LNCaP clone FGC (cell line): ENCODE measurements at regions not wholly inside any gene's neighbourhood (a gene's known extent, or its start where the extent isn't known, plus 50 kb on each side); places are given as distances from the start of the nearest gene placed in this dataset.
A peak's percentile ranks its signal among the peaks of the same experiment; 100 is the strongest.

Experiments
- DNase-seq: peaks from one replicate; pipeline ENCODE4 v3.0.0-alpha.2; 2011; ENCODE audit warnings: low read depth
- H3K4me3 ChIP-seq: 2 replicates; pipeline ENCODE4 v1.5.1; 2011; ENCODE audit warnings: mild to moderate bottlenecking, low read depth, low read length, control low read depth
- TF ChIP-seq, protein P1 (sequence below): IDR thresholded peaks from 2 replicates; pipeline ENCODE4 v1.5.1; 2012; ENCODE audit warnings: mild to moderate bottlenecking; ENCODE audit not compliant: control insufficient read depth, insufficient read depth; ENCODE audit errors: extremely low read depth

DNA sequence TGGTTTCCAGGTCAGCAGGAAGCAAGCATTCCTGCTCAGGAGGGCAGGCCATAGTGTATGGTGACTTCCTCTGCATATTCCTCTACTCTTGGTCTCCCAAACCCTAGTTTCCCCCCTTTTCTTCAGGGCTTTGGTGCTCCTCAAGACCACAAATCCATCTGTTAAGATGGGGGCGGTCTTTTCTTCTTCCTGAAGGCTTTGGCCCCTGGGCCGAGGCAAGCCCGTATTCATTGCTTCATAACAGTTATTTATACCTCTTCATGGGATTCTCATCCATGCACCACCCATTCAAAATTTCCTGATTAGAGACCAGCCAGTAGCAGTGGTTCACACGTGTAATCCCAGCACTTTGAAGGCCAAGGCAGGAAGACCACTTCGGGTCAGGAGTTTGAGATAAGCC lies 62.1 kb upstream of the IL12A start:
- H3K4me3 ChIP-seq: no peak overlapping the region
- no peak for DNase-seq
- TF ChIP-seq, protein P1, sequence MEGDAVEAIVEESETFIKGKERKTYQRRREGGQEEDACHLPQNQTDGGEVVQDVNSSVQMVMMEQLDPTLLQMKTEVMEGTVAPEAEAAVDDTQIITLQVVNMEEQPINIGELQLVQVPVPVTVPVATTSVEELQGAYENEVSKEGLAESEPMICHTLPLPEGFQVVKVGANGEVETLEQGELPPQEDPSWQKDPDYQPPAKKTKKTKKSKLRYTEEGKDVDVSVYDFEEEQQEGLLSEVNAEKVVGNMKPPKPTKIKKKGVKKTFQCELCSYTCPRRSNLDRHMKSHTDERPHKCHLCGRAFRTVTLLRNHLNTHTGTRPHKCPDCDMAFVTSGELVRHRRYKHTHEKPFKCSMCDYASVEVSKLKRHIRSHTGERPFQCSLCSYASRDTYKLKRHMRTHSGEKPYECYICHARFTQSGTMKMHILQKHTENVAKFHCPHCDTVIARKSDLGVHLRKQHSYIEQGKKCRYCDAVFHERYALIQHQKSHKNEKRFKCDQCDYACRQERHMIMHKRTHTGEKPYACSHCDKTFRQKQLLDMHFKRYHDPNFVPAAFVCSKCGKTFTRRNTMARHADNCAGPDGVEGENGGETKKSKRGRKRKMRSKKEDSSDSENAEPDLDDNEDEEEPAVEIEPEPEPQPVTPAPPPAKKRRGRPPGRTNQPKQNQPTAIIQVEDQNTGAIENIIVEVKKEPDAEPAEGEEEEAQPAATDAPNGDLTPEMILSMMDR: no peak

DNA sequence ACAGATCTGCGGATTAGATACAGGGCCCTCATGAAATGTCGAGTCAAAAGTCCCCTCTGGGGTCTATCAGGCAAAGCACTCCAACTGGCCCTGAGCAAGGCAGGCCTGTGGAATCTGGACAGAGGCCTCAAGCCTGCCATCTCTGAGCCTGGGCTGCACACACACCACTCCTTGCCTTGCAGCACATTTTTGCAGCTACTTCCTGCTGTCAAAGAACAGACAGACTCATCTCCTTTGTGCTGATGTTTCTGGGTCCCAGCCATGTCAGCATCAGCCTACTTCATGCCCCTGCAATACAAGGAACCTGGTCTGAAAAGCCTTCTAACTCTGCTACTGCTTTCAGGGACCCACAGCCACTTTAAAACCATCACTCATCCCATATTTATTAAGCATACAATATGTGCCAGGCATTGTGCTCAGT lies 60.6 kb upstream of the IL12A start:
- TF ChIP-seq, protein P1: no peak
- no peak overlapping the region for H3K4me3 ChIP-seq
- no peak for DNase-seq

DNA sequence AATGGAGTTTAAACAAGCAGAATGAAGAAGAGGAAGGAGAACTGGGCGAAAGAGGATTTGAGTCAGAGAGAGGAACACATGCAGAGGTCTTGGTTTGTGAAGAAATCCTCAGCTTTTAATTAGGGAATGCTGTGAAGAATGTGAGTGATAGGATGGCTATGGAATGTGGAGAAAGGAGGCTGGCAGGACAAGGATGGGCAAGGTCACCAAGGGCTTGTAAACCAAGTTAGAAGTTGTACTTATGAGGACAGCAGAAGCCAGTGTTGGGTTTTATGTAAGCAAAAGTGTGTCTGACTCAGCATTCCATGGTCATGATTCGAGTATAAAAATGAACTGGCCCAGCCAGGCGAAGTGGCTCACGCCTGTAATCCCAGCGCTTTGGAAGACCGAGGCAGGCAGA lies 60.0 kb upstream of the IL12A start:
- H3K4me3 ChIP-seq: no peak overlapping the region
- TF ChIP-seq, protein P1: no peak
- DNase-seq: no peak

DNA sequence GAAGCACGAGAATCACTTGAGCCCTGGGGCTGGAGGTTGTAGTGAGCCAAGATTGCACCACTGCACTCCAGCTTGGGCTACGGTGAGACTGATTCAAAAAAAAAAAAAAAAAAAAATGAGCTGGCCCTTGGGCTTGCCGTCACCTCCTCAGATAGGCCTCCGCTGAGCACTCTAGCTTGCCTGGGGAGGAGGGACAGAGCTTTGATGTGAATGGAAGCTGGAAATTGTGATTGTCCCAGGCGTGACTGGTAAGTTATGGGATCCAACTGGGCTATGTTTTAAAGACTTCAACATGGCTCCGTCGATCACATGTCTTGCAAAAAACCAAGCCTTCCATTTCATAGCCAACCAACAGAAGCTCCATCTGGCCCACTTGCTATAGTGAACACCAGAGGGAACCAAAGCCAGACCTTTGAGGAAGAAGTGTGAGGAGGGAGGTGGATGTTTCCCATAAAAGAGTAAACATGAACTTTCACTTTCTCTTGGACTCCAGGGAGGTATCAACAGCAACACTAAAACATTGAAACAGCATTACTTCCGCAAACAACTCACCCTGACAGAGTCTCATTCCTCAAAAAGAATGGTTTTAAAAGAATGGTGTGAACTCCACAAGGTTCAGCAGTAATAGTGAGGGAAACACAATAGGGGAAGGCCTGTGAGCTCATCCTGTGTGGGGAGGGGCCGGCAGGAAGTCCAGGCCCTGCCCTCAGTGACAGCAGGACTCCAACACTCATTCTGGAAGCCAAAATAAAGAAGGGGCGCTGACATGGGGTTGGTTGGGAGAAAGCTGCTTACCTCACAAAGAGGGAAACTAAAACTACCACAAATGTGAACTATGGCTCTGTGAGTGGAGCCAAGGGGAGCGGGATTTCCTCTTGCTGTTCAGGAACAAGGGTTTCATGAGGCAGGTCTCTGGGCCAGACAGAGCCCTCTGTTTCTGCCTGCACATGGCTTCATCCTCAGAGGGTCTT lies 59.2 kb upstream of the IL12A start:
- H3K4me3 ChIP-seq: no peak overlapping the region
- TF ChIP-seq, protein P1: peak; percentile 40

DNA sequence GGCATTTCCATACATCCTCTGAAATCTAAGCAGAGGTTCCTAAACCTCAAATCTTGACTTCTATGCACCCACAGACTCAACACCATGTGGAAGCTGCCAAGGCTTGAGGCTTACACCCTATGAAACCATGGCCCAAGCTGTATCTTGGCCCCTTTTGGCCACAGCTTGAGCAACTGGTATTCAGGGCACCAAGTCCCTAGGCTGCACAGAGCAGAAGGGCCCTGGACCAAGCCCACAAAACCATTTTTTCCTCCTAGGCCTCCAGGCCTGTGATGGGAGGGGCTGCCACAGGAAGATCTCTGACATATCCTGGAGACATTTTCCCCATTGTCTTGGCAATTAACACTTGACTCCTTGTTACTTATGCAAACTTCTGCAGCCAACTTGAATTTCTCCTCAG lies 54.4 kb upstream of the IL12A start:
- H3K4me3 ChIP-seq: no peak overlapping the region
- no peak for DNase-seq
- TF ChIP-seq, protein P1: no peak

More for the DNA sequence above, 59.2 kb upstream of the IL12A start:
- DNase-seq: peak; percentile 31

DNA sequence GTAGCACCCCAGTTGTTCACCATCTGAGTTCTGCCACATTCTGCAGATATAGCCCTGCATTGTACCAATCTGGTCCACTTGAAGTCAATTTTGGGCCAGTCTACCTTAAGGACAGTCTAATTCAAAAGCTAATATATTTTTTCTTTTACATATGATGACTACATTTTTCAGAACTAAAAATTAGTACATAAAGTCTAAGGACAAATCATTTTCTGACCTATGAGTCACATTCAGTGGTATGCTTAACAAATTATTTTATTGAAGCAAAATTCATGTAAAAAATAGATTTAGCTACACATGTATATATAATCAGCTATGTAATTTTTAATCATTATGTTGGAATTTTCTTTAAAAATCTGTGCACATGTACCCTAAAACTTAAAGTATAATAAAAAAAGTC lies 52.1 kb upstream of the IL12A start:
- no peak overlapping the region for H3K4me3 ChIP-seq
- no peak for DNase-seq
- TF ChIP-seq, protein P1: no peak
